NCI-H524 (cell line): ENCODE measurements at regions not wholly inside any gene's neighbourhood (a gene's known extent, or its start where the extent isn't known, plus 50 kb on each side); places are given as distances from the start of the nearest gene placed in this dataset.
"Not testable (repeated sequence)": the region's sequence is repeated elsewhere in the genome, so short reads cannot be mapped to it uniquely, and the experiment has no call there.

Experiments used
- DNase-seq, 2 experiments: peaks; one replicate each; lab custom pipeline; 2025; lab: John Stamatoyannopoulos, UW

- DNase-seq, result no peak
These were observed 593.5 kb upstream of the SOX9 start for GRCh38 chr17:71527311-71527710.

DNA sequence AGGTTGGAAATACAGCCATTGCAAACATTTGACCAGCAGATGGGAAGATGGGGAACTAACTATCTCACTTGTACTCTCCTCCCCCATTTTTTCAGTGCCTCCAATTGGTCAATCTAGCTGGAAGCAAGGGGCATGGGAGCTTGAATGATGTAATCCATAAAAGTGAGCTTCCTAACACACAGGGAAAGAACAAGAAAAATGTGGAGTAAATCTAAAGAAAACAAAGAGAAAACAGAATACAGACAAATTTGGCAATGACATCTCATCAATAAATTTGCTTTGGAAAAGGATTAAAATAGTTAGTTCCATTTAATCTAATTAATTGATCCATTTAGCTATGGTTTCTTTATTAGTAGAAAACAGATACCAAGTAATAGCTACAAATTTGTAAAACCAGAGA is 592.6 kb upstream of the SOX9 start:
- DNase-seq, result no peak

- no peak for DNase-seq
These were observed 590.6 kb upstream of the SOX9 start for GRCh38 chr17:71530248-71530647.

GRCh38 chr17:71535321-71535720 is 585.5 kb upstream of the SOX9 start:
- DNase-seq, result no peak

DNA sequence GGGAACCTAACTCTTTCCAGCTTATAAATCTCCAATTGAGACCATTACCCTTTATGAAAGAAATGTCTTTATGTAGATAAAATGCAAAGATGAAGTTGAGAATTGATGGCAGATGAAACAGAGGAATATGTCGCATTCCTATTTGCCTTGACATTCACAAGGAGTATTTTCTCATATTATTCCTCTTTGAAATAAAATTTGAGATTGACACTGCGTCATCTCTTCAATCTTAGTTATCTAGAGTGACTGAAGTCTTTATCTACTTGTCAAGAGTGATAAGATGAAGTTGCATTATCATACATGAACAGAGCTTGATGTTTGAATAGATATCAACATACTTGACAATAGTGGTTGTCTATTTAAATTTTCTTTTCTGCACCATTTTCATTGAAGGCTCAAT is 574.4 kb upstream of the SOX9 start:
- no peak for DNase-seq

DNA sequence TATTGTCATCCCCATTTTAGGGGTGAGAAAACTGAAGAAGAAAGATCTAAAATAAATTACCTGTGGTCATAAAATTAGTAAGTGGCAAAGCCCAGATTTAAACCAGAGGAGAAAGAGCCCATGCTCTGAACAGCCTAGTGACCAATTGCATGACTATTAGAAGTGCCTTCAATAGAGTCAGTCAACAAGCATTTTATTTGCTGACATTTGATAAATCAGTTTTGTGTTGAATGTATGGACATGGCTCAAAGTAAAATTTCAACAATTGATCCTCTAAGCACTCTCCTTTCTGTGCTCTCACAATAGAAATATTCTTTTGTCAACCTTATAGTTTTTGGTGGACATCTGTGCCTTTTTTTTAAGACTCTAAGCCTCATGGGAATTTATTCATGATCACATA is 572.9 kb upstream of the SOX9 start:
- DNase-seq, result no peak

- DNase-seq, result no peak
These were observed 572.2 kb upstream of the SOX9 start for GRCh38 chr17:71548540-71549190.

DNA sequence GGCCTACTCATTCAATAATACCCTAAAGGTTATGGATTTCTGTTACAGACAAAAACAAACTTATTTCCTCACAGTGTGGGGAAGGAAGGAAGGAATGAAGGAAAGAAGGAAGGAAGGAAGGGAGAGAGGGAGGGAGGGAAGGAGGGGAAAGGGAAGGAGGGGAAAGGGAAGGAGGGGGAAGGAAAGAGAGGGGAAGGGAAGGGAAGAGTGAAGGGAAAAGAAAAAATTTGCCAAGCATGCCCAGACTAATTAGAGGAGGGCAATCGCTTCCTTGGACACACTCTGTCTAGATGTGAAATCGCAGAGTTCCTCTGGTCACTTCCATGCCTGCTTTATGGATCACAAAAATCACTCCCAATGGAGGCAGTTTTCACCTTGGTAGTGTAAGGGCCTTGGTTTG is 570.1 kb upstream of the SOX9 start:
- DNase-seq, result no peak

DNA sequence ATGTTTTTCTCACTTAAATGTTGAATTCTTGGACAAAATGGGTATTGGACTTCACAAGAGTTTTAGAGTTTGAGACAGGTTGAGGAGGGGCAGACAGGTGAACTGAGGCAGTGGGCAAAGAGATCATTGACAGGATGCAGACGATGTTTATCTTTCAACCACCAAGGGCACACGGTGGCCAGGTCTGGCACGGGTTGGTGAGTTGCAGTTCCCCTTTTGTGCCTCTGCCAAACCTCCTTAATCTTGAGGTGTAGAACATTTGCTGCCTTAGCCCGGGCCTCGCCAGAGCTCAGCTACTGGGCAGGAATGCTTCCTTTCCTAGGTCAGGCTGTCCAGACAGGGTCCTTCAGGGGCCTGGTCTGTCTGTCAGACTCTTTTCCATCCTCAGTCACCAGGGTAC is 567.4 kb upstream of the SOX9 start:
- no peak for DNase-seq

DNA sequence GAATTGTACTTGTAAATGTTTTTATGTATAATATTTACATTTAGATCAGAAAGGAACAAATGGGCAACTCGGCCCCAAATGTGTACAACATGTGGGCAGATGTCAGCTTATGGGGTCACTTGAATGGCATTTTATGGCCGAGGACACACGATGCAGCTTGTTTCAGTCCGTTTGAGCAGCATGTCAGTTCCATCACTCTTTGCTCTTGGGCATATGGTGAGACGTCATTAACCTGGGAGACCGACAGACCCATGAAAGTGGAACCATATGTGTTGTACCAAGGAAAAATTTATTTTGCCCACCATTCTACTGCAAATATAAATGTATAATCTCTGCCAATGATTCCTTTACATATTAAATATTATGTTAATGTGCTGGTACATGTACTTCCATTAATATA is 561.9 kb upstream of the SOX9 start:
- DNase-seq, result peak in 1 of 2 experiments; percentile 41

- DNase-seq, result no peak
These were observed 548.5 kb upstream of the SOX9 start for GRCh38 chr17:71572343-71572742.

GRCh38 chr17:71578446-71578845 is 542.4 kb upstream of the SOX9 start:
- DNase-seq, result no peak

- no peak for DNase-seq
These were observed 540.6 kb upstream of the SOX9 start for GRCh38 chr17:71580220-71580619.

DNA sequence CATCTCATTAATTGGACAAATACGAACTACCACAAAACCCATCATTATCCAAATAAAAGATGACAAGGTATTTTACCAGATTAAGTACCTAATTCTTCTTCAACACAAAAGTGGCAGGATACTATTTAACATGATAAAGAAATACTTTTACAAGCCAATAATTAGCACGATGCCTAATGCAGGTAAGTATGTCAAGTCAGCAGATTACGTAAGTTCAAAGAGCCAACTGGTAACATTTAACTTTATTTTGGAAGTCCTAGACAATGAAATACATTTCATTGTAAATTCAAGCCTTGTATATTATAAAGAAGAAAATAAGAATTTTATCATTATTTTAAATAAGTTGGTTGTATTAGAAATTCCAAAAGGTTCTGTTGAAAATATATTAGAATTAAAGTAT is 535.3 kb upstream of the SOX9 start:
- no peak for DNase-seq

- no peak for DNase-seq
These were observed 528.4 kb upstream of the SOX9 start for GRCh38 chr17:71592431-71592830.

GRCh38 chr17:71593078-71593477 is 527.7 kb upstream of the SOX9 start:
- DNase-seq, result no peak

- not testable (repeated sequence) for DNase-seq
These were observed 521.2 kb upstream of the SOX9 start for GRCh38 chr17:71599583-71599982.

GRCh38 chr17:71600137-71600789 is 520.6 kb upstream of the SOX9 start:
- DNase-seq, result no peak

GRCh38 chr17:71601894-71602504 is 518.8 kb upstream of the SOX9 start:
- no peak for DNase-seq

- no peak for DNase-seq
These were observed 506.8 kb upstream of the SOX9 start for GRCh38 chr17:71613996-71614395.

- DNase-seq, result no peak
These were observed 505.0 kb upstream of the SOX9 start for GRCh38 chr17:71615820-71616219.

- not testable (repeated sequence) for DNase-seq
These were observed 503.1 kb upstream of the SOX9 start for GRCh38 chr17:71617767-71618166.

GRCh38 chr17:71625330-71625729 is 495.5 kb upstream of the SOX9 start:
- DNase-seq, result no peak

DNA sequence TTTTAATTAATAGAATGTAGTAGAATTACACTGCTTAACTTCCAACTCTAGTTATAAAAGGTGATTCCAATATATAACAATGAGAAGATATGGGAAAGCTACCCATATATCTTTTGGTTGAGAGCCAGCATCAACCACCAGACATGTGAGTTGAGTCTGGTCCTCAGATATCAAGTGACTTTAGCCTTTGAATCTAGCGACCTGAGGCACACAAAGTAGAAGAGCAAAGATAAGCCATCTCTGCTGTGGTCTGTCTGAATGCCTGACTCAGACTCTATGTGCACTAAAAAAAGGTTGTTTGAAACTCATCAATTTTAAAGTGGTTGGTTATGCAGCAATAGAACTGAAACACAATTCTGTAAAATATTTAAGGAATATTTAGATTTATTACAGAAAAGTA is 492.5 kb upstream of the SOX9 start:
- no peak for DNase-seq
